KMS-11 (cell line): ENCODE measurements at regions not wholly inside any gene's neighbourhood (a gene's known extent, or its start where the extent isn't known, plus 50 kb on each side); places are given as distances from the start of the nearest gene placed in this dataset.

Source experiments
- H2AFZ ChIP-seq: fragments of 200-600 bp; sonication (generic); 2 replicates; pipeline ENCODE4 v1.6.1; 2016; ENCODE audit warnings: antibody characterized with exemption, mixed run types, low read depth
- H3K27ac ChIP-seq: fragments of 200-600 bp; sonication (generic); 2 replicates; pipeline ENCODE4 v1.6.1; 2016; ENCODE audit warnings: mild to moderate bottlenecking, mixed run types
- H3K27me3 ChIP-seq: fragments of 200-600 bp; sonication (generic); 2 replicates; pipeline ENCODE4 v1.6.1; 2017; ENCODE audit warnings: mild to moderate bottlenecking, low read depth, mixed run types, moderate library complexity; ENCODE audit not compliant: insufficient read depth
- H3K36me3 ChIP-seq: fragments of 200-600 bp; sonication (generic); 2 replicates; pipeline ENCODE4 v1.6.1; 2017; ENCODE audit warnings: mild to moderate bottlenecking, mixed run types; ENCODE audit not compliant: insufficient read depth
- H3K4me1 ChIP-seq: fragments of 200-600 bp; sonication (generic); 2 replicates; pipeline ENCODE4 v1.6.1; 2016; ENCODE audit warnings: mild to moderate bottlenecking, low read depth, mixed run types; ENCODE audit not compliant: poor library complexity, severe bottlenecking
- H3K4me2 ChIP-seq: fragments of 200-600 bp; sonication (generic); 2 replicates; pipeline ENCODE4 v1.7.0; 2016; ENCODE audit warnings: mild to moderate bottlenecking, mixed run types
- H3K4me3 ChIP-seq: fragments of 200-600 bp; sonication (generic); IDR thresholded peaks from 2 replicates; pipeline ENCODE4 v1.6.1; 2017; ENCODE audit warnings: low read depth, low read length, mixed read lengths; ENCODE audit not compliant: insufficient read depth
- H3K79me2 ChIP-seq: fragments of 200-600 bp; sonication (generic); 2 replicates; pipeline ENCODE4 v1.6.1; 2016; ENCODE audit warnings: low read depth, mixed run types; ENCODE audit not compliant: insufficient read depth
- H3K9ac ChIP-seq: fragments of 200-600 bp; sonication (generic); 2 replicates; pipeline ENCODE4 v1.6.1; 2016; ENCODE audit warnings: mild to moderate bottlenecking, mixed run types
- H4K20me1 ChIP-seq: fragments of 200-600 bp; sonication (generic); 2 replicates; pipeline ENCODE4 v1.6.1; 2016; ENCODE audit warnings: mild to moderate bottlenecking, mixed run types; ENCODE audit not compliant: insufficient read depth
- TF ChIP-seq, protein P1 (sequence below): fragments of 200-600 bp; sonication (generic); conservative IDR thresholded peaks from 2 replicates; pipeline ENCODE4 v1.6.1; 2017; ENCODE audit warnings: low read depth, mild to moderate bottlenecking, antibody characterized with exemption, low read length, moderate library complexity, mixed read lengths

DNA sequence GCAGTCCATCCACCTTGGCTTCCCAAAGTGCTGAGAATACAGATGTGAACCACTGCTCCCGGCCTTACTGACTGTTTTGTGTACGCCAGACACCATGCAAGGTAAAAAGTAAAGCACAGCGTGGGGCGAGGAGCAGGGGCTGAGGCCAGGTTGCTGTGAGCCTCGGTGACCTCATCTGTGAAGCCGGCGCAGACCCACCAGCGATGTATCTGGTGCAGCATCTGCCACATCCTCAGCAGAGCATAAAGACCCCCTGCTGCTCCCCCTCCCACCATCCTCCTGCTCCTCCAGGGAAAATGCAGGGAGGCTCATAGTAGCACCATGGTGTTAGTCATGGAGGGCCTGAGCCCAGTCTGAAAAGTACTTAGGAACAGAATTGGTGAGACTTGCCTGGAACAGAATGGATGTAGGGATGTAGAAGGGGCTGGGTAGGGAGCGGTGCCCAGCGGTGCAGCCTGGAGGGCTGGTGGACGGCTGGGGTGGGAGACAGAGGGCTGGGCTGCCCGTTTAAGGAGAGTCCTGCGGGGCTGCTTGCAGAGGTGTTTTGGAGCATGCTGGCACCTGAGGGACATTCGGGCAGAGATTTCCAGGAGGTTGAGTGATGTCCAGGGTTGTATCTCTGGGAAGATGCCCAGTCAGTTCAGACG lies 462.4 kb downstream of the BRD1 start:
- Histone ChIP-seq H2AFZ (no peak overlapping the region), H4K20me1 (no peaks in the 10 kb centered on the region), H3K36me3 (no peaks in the 10 kb centered on the region), H3K9ac (no peak overlapping the region), H3K27me3 (no peaks in the 10 kb centered on the region; the same call in 1 of the 2 replicates), H3K4me1 (no peaks in the 10 kb centered on the region), H3K27ac (no peak overlapping the region), H3K79me2 (no peaks in the 10 kb centered on the region), H3K4me2 (no peak overlapping the region), H3K4me3 (no peak overlapping the region)
- TF ChIP-seq, protein P1, sequence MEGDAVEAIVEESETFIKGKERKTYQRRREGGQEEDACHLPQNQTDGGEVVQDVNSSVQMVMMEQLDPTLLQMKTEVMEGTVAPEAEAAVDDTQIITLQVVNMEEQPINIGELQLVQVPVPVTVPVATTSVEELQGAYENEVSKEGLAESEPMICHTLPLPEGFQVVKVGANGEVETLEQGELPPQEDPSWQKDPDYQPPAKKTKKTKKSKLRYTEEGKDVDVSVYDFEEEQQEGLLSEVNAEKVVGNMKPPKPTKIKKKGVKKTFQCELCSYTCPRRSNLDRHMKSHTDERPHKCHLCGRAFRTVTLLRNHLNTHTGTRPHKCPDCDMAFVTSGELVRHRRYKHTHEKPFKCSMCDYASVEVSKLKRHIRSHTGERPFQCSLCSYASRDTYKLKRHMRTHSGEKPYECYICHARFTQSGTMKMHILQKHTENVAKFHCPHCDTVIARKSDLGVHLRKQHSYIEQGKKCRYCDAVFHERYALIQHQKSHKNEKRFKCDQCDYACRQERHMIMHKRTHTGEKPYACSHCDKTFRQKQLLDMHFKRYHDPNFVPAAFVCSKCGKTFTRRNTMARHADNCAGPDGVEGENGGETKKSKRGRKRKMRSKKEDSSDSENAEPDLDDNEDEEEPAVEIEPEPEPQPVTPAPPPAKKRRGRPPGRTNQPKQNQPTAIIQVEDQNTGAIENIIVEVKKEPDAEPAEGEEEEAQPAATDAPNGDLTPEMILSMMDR = no peak

DNA sequence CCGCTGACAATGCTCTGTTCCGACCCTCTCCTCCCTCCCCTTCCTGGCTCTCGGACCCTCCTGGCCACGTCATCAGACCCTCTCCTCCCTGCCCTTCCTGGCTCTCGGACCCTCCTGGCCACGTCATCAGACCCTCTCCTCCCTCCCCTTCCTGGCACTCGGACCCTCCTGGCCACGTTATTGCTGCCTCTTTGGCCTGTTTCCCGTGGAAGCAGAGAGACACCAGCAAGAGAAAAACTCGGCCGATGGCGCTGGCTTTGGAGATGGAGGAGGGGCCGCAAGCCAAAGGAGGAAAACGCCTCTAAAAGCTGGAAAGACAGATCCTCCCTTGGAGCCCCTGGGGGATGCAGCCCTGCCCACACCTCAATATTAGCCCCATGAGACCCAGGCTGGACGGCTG lies 463.3 kb downstream of the BRD1 start:
- Histone ChIP-seq H3K27ac (no peak overlapping the region), H3K27me3 (no peaks in the 10 kb centered on the region; the same call in 1 of the 2 replicates)

DNA sequence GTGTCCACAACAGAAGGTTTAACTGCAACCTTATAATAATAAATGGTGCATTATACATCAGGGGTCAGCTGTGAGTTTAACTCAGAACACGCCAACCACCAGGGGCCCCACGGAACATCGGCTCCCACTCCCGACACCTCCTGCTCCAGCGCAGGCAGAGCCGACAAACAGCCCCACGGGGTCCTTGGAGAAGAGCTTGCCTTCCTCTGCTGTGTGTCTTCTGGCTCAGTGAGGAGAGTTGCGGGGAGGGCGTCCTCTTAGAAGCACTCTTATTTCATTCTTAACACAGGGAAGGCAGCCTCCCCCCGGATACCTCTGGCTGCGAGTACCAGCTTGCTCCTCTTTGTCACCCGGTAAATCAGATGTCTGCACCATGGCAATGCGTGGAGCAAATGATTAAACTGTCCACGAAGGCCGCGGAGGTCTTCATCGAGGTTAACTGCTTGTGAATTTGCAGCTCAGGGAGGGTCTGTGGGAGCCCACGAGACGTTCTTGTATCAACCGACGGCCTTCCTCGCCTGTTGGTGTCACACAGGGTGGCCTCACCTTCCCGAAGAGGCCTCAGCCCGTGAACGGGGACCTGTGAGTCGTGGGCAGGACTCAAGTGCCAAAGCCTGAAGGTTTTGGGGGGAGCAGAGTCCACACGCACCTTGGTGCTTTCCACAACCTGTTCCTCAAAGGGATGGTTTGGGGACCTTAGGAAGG lies 464.0 kb downstream of the BRD1 start:
- H2AFZ ChIP-seq = no peak overlapping the region
- no peak overlapping the region for H3K4me2 ChIP-seq
- H3K36me3 ChIP-seq = no peaks in the 10 kb centered on the region
- no peaks in the 10 kb centered on the region for H4K20me1 ChIP-seq
- no peak overlapping the region for H3K27ac ChIP-seq
- H3K4me1 ChIP-seq = no peaks in the 10 kb centered on the region
- no peaks in the 10 kb centered on the region; the same call in 1 of the 2 replicates for H3K27me3 ChIP-seq
- no peak overlapping the region for H3K9ac ChIP-seq
- H3K79me2 ChIP-seq = no peaks in the 10 kb centered on the region
- TF ChIP-seq, protein P1 = no peak
- no peak overlapping the region for H3K4me3 ChIP-seq

More for the DNA sequence above, 463.3 kb downstream of the BRD1 start:
- no peak overlapping the region for H3K4me2 ChIP-seq
- H2AFZ ChIP-seq = no peak overlapping the region
- TF ChIP-seq, protein P1 = no peak
- no peaks in the 10 kb centered on the region for H4K20me1 ChIP-seq
- no peaks in the 10 kb centered on the region for H3K36me3 ChIP-seq
- no peak overlapping the region for H3K9ac ChIP-seq
- no peak overlapping the region for H3K4me3 ChIP-seq
- H3K79me2 ChIP-seq = no peaks in the 10 kb centered on the region
- H3K4me1 ChIP-seq = no peaks in the 10 kb centered on the region

DNA sequence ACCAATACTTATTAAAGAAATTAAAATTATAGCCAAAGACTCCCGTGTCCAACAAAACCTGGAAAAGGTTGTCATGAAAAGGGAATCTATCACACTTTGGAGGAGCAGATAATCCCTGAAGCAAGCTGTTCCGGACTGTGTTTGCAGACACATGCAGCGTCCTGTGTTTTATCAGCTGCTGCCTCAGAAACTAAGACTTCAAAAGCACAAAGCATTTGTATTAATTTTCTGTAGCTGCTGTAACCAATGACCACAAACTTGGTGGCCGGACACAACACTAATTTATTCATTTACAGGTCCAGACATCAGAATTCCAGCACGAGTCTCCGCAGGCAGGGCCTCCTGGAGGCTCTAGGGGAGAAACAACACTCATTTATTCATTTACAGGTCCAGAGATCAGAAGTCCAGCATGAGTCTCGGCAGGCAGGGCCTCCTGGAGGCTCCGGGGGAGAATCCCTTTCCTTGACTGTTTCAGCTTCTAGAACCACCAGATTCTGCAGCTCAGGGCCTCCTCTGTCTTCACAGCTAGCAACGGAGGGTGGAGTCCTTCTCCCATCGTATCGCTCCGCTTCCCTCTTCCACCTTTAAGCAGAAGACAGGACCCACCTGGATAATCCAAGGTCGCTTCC lies 465.3 kb downstream of the BRD1 start:
- H3K27ac ChIP-seq = no peak overlapping the region
- TF ChIP-seq, protein P1 = no peak

More for the DNA sequence above, 465.3 kb downstream of the BRD1 start:
- H2AFZ ChIP-seq = no peak overlapping the region
- no peaks in the 10 kb centered on the region for H3K4me1 ChIP-seq
- H3K4me2 ChIP-seq = no peak overlapping the region
- no peaks in the 10 kb centered on the region for H4K20me1 ChIP-seq
- H3K36me3 ChIP-seq = no peaks in the 10 kb centered on the region
- no peak overlapping the region for H3K9ac ChIP-seq
- no peak overlapping the region for H3K4me3 ChIP-seq
- H3K27me3 ChIP-seq = no peaks in the 10 kb centered on the region; the same call in 1 of the 2 replicates
- no peaks in the 10 kb centered on the region for H3K79me2 ChIP-seq
